Left colon (tissue), 2 donors: ENCODE measurements at regions not wholly inside any gene's neighbourhood (a gene's known extent, or its start where the extent isn't known, plus 50 kb on each side); places are given as distances from the start of the nearest gene placed in this dataset.

Experiments
- ATAC-seq: fragments of 200-7000 bp; cut with Tn5 transposase; one replicate; pipeline ENCODE4 v1.9.1; 2020; ENCODE audit warnings: mild to moderate bottlenecking, moderate library complexity
- DNase-seq, 2 donors: peaks; one replicate each; pipeline ENCODE4 v3.0.0-alpha.2; 2020
- intact Hi-C, 2 donors: fragments of 100-400 bp; cut with DNase I in 1 of 2; cut with micrococcal nuclease in 1 of 2; formaldehyde crosslinking; loops; one replicate each; pipeline versions ENCODE4 v1.11.2 to v1.14.0; 2022; cut with DNase I, micrococcal nuclease
- donor health status: DM: no; HTN: no; CAD: no.
- donor health status: DM: yes; HTN: yes; CAD: no.

GRCh38 chr3:25040748-25041147, 387.3 kb upstream of the RARB start:
- DNase-seq: no peak
- intact Hi-C loops: no loop called here
- ATAC-seq: no peak

GRCh38 chr3:25041871-25042584, 386.0 kb upstream of the RARB start:
- no peak for ATAC-seq

DNA sequence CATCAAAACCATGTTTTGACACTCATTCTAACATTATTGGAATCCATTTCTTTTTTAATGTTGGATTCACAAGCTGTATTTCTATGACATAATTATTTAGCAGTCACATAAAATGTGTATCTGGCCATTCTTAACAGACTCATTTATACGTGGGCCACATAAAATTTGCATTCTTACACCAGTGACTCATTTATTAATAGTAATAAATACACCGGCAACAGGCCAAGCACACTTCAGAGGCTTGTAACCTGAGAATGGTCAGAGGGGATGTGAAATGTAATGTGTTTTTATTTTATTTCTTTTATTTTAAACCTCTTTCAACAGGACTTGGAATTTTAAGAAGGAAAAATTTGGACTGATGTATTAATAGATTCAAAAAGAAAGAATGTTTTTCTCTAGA, 384.9 kb upstream of the RARB start:
- no peak for DNase-seq
- intact Hi-C loops: no loop called here
- ATAC-seq: no peak

More at GRCh38 chr3:25041871-25042584, 386.0 kb upstream of the RARB start:
- intact Hi-C loops: no loop called here
- DNase-seq: no peak

- DNase-seq (no peak), ATAC-seq (no peak)
- intact Hi-C loops: no loop called here
Measured at GRCh38 chr3:25043749-25044148, 384.3 kb upstream of the RARB start.

DNA sequence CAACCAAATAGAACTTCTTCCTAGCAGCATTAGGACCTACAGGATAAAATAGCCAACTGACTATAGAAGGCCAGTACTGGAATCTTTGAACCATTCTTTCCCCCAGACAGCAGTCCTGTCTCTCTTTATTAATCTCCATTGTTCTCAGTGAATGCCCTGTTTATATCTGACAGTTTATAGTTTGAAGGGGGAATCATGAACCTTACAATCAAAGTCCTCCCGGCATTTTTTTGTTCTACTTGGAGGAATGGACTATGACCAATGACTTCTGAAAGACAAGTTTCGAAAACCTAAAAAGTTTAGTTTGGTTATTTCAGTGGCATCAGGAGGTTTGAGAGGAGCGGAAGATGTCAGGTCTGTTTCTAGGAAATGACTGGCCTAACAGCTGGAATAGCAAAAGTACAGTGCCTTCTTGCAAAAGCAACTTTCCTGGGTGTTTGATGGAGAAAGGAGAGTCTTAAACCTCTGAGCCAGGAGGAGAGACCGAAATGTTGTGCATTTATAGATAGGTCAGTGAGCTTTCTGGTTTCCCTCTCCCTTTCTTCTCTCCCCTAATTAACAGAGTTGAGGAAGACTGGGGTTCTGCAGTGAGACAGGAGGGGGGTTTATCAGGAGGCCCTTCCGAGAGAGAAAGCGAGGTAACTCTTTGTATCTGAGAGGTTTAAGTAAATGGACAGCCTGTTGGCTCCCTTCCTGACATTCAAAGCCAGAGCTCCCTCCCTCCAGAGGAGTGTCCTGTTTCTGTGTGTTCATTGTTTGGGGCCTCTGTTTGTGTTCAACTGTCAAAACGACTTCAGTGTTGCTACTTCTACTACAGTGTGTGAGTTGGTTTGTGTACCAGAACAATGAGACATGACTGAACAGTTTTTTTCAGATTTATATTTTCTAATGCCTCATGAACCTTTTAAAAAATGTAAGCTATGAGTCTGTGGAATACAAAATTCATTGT, 383.0 kb upstream of the RARB start:
- ATAC-seq: peak; percentile 85
- peak in 1 of 2 donors; percentile 6 for DNase-seq
- intact Hi-C loops: no loop called here

- DNase-seq (no peak), ATAC-seq (no peak)
- intact Hi-C loops: no loop called here
Measured at GRCh38 chr3:25046911-25047771, 380.9 kb upstream of the RARB start.

DNA sequence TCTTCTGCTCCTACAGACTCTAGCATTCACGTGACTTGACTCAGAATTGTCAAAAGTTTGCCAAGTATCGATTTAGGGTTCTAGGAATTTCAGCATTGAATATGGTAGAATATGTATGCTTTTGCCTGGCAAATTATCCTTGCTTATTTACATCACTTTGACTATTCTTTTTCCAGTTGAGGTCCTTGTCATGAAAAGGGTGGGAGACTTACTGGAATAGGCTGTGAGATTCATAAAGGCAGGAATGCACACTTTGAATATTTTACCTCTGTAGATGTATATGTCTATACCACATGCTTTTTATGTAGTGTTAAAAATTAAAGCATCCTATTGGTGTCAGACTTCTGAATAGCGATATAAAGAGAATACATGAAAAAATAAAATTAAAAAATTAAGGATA, 378.8 kb upstream of the RARB start:
- DNase-seq (no peak), ATAC-seq (no peak)
- intact Hi-C loops: no loop called here

- intact Hi-C loops: no loop called here
- no peak for DNase-seq
- peak; percentile 40 for ATAC-seq
Measured at GRCh38 chr3:25053360-25053759, 374.7 kb upstream of the RARB start.

- DNase-seq (no peak), ATAC-seq (no peak)
- intact Hi-C loops: no loop called here
Measured at GRCh38 chr3:25056036-25056755, 371.9 kb upstream of the RARB start.

GRCh38 chr3:25056803-25057351, 371.2 kb upstream of the RARB start:
- intact Hi-C loops: no loop called here
- ATAC-seq: no peak
- DNase-seq: no peak

DNA sequence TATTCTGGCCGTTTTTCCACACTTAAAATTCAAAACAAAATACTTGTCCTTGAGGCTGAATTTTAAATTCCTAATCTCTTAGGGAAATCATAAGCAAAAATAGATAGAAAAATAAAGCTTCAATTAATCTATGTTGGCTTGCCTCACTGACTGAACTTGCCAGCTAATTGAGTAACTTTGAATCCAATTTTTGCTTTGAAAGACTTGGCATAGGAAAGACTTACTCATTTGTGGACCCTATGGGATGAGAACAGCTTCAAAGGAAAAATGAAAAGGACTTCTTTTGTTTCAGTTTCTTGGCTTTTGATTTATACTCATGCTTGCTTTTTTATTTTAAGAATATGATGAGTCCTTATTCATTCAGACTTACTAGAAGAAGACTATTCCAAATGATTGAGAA, 370.7 kb upstream of the RARB start:
- ATAC-seq (no peak), DNase-seq (no peak)
- intact Hi-C loops: no loop called here

- ATAC-seq (no peak), DNase-seq (no peak)
- intact Hi-C loops: no loop called here
Measured at GRCh38 chr3:25064681-25065080, 363.4 kb upstream of the RARB start.

GRCh38 chr3:25069970-25070369, 358.1 kb upstream of the RARB start:
- intact Hi-C loops: no loop called here
- ATAC-seq (no peak), DNase-seq (no peak)

DNA sequence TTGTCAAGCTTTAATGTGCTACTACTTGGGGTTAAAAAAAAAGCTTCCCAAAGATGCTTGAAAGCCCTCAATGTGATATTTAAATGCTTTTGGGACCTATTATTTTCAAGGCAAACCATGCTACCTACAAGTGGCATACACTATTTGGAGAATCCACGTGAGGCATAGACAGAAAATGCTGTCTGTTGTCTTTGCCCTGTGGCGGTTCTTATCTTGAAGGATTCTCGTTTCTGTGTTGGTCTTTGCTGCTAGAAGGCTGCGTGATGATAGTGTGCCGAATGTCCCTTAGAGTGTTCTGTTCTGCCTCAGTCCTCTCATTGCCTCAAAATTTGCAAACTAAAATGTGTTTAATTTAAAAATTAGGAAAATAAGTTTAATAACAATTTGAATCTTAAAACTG, 356.2 kb upstream of the RARB start:
- intact Hi-C loops: no loop called here
- DNase-seq: no peak
- no peak for ATAC-seq

DNA sequence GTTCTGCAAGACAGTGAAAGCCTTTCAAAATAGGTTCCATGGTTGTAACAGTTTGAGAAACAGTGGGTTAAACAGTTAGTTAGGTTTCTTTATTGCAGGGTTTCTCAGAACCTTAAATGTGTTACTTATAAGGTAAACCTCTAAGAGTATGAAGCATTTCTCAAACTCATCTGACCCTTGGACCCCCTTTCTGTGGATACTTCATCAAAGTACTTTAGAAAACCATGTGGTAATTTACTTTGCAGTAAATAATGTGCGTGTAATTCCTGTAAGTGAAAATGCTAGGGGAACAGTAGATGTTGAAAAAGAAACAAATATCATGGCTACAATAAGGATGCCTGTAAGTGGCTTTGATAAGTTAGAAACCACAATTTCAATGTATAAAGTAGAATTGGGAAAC, 354.6 kb upstream of the RARB start:
- no peak for DNase-seq
- ATAC-seq: no peak
- intact Hi-C loops: no loop called here

GRCh38 chr3:25074149-25074548, 353.9 kb upstream of the RARB start:
- DNase-seq: no peak
- intact Hi-C loops: no loop called here
- no peak for ATAC-seq

- ATAC-seq (no peak), DNase-seq (no peak)
- intact Hi-C loops: no loop called here
Measured at GRCh38 chr3:25080461-25080860, 347.6 kb upstream of the RARB start.

DNA sequence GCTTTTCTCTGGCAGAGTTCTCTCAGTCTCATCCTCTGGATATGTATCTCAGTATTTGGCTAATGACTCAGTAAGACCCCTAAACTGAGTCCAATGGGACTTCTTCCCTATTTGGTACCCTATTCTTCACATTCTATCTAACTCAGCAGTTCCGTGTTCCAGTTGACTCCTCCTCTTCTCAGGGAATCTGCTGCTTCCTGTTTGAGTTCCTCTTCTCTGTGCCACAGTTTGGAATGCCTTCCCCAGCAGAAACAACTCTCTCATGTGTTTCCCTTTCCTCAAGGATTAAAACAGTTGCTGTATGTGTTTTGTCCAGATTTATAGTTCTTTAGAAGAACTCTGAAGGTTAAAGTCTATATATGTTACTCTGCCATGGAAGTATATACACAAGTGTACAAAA, 344.0 kb upstream of the RARB start:
- DNase-seq: no peak
- intact Hi-C loops: no loop called here
- no peak for ATAC-seq

- intact Hi-C loops: no loop called here
- DNase-seq: no peak
- ATAC-seq: no peak
Measured at GRCh38 chr3:25086721-25087120, 341.3 kb upstream of the RARB start.
